Keratinocyte (primary cell): ENCODE measurements at regions not wholly inside any gene's neighbourhood (a gene's known extent, or its start where the extent isn't known, plus 50 kb on each side); places are given as distances from the start of the nearest gene placed in this dataset.

ENCODE experiments used
- DNase-seq: peaks from one replicate; pipeline ENCODE4 v3.0.0-alpha.2; 2011; ENCODE audit warnings: low read depth, missing footprints, low spot score
- FAIRE-seq: peaks from 2 replicates; lab custom pipeline; 2011; peaks lifted over from hg19 to GRCh38; lab: Jason Lieb, UNC
- H2AFZ ChIP-seq: 2 replicates; pipeline ENCODE4 v1.6.0; 2012; ENCODE audit warnings: low read length, control low read depth, inconsistent platforms; ENCODE audit not compliant: control insufficient read depth
- H3K27ac ChIP-seq: 2 replicates; pipeline ENCODE4 v1.5.1; 2011; ENCODE audit warnings: low read length; ENCODE audit not compliant: control insufficient read depth, insufficient read depth
- H3K27me3 ChIP-seq: 3 replicates; pipeline ENCODE4 v1.6.0; 2011; ENCODE audit warnings: low read length; ENCODE audit not compliant: control insufficient read depth, insufficient read depth; ENCODE audit errors: extremely low read depth
- H3K36me3 ChIP-seq, 2 experiments: 2 replicates in 1 of 2; 3 replicates in 1 of 2; pipeline ENCODE4 v1.5.1; 2011; ENCODE audit warnings: low read length in 2 of 2, mild to moderate bottlenecking in 1 of 2; ENCODE audit not compliant: control insufficient read depth in 2 of 2, insufficient read depth in 2 of 2; ENCODE audit errors: extremely low read depth in 1 of 2
- H3K4me1 ChIP-seq: 3 replicates; pipeline ENCODE4 v1.5.1; 2011; ENCODE audit warnings: low read length; ENCODE audit not compliant: control insufficient read depth, insufficient read depth; ENCODE audit errors: extremely low read depth
- H3K4me2 ChIP-seq: 3 replicates; pipeline ENCODE4 v1.6.0; 2011; ENCODE audit warnings: low read depth, low read length; ENCODE audit not compliant: control insufficient read depth, insufficient read depth; ENCODE audit errors: extremely low read depth
- H3K4me3 ChIP-seq, 3 experiments: fragments of 200-600 bp in 1 of 3; sonication (generic) in 1 of 3; 2 replicates in 2 of 3; 3 replicates in 1 of 3; pipeline ENCODE4 v1.5.1; 2011 to 2016; ENCODE audit warnings: low read length in 3 of 3, mild to moderate bottlenecking in 3 of 3, control low read depth in 2 of 3, inconsistent platforms in 1 of 3, low read depth in 1 of 3, mixed read lengths in 1 of 3, mixed run types in 1 of 3, moderate library complexity in 1 of 3; ENCODE audit not compliant: control insufficient read depth in 2 of 3, insufficient read depth in 2 of 3; ENCODE audit errors: extremely low read depth in 1 of 3
- H3K79me2 ChIP-seq: 2 replicates; pipeline ENCODE4 v1.6.0; 2012; ENCODE audit warnings: low read length; ENCODE audit not compliant: control insufficient read depth, insufficient read depth
- H3K9ac ChIP-seq: 3 replicates; pipeline ENCODE4 v1.6.0; 2011; ENCODE audit warnings: low read length; ENCODE audit not compliant: control insufficient read depth, insufficient read depth; ENCODE audit errors: extremely low read depth
- H3K9me1 ChIP-seq: 3 replicates; pipeline ENCODE4 v1.6.0; 2011; ENCODE audit warnings: low read length; ENCODE audit not compliant: control insufficient read depth, insufficient read depth; ENCODE audit errors: extremely low read depth
- H3K9me3 ChIP-seq: 2 replicates; pipeline ENCODE4 v1.5.1; 2012; ENCODE audit warnings: low read depth, low read length; ENCODE audit not compliant: control insufficient read depth
- H4K20me1 ChIP-seq: 3 replicates; pipeline ENCODE4 v1.6.0; 2011; ENCODE audit warnings: low read length; ENCODE audit not compliant: control insufficient read depth, insufficient read depth; ENCODE audit errors: extremely low read depth
- CTCF ChIP-seq, 3 experiments: IDR thresholded peaks in 1 of 3; conservative IDR thresholded peaks in 1 of 3; optimal IDR thresholded peaks in 1 of 3; 2 replicates in 2 of 3; 3 replicates in 1 of 3; pipeline versions ENCODE3 to v1.5.1; 2011; ENCODE audit warnings: low read length in 3 of 3, mild to moderate bottlenecking in 3 of 3, moderate library complexity in 2 of 3, control low read depth in 1 of 3, inconsistent platforms in 1 of 3; ENCODE audit not compliant: insufficient read depth in 2 of 3; ENCODE audit errors: extremely low read depth in 1 of 3
- EZH2 ChIP-seq: IDR thresholded peaks from one replicate; pipeline ENCODE4 v1.6.1; 2012; ENCODE audit warnings: inconsistent platforms, mild to moderate bottlenecking, low read length, moderate library complexity
- dilution Hi-C: fragments of 300-500 bp; cut with MboI; formaldehyde crosslinking; loops from one replicate; pipeline ENCODE4 v1.7.0; 2020; ENCODE audit warnings: low sequenced_read_pairs; ENCODE audit not compliant: extremely low pct_ligation_motif_present

- no peaks in the 10 kb centered on the region for H3K9me1 ChIP-seq
- no peaks in the 10 kb centered on the region for H4K20me1 ChIP-seq
- dilution Hi-C loops, result no loop called here
- no peaks in the 10 kb centered on the region for H3K36me3 ChIP-seq
- no peaks in the 10 kb centered on the region for H3K27me3 ChIP-seq
- DNase-seq (no peak), FAIRE-seq (no peak)
- no peak overlapping the region for H2AFZ ChIP-seq
- H3K27ac ChIP-seq, result no peak overlapping the region
- H3K4me1 ChIP-seq, result no peaks in the 10 kb centered on the region
- no peak for TF ChIP-seq EZH2
- TF ChIP-seq CTCF (optimal IDR thresholded peaks at IDR 0.05 in 1 of 3, IDR thresholded peaks at IDR 0.05 in 1 of 3, conservative IDR thresholded peaks at IDR 0.05 in 1 of 3; ENCODE audit: extremely low read depth in 1 of 3, insufficient read depth in 2 of 3, low read length in 3 of 3), result no peak
- no peaks in the 10 kb centered on the region for H3K79me2 ChIP-seq
- H3K9ac ChIP-seq, result no peak overlapping the region
- H3K4me2 ChIP-seq, result no peak overlapping the region
- no peaks in the 10 kb centered on the region for H3K9me3 ChIP-seq
- H3K4me3 ChIP-seq, result no peak overlapping the region
These were observed 187.7 kb downstream of the MEX3B start for GRCh38 chr15:81858136-81858535.

DNA sequence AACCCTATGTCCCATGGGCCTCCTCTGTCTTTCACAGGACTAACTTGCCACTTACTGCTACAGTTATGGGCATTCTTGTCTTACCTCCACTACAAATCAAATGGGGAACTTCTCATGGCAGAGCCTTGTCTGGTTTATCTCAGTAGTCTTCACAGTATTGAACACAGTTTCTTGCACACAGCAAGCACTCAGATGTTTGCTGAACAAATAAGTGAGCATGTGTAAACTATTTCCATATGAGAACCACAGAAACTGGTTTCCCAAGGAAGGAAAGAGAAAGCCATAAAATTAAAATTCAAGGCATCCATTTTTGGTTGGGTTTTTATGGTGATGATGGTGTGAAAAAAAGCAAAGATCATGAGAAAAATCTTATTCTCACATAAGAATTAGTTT lies 189.2 kb downstream of the MEX3B start:
- no peaks in the 10 kb centered on the region for H3K4me1 ChIP-seq
- no peak overlapping the region for H3K27ac ChIP-seq
- no peaks in the 10 kb centered on the region for H3K36me3 ChIP-seq
- no peak overlapping the region for H2AFZ ChIP-seq
- no peaks in the 10 kb centered on the region for H4K20me1 ChIP-seq
- no peak overlapping the region for H3K4me2 ChIP-seq
- dilution Hi-C loops, result no loop called here
- H3K79me2 ChIP-seq, result no peaks in the 10 kb centered on the region
- no peaks in the 10 kb centered on the region for H3K27me3 ChIP-seq
- H3K9ac ChIP-seq, result no peak overlapping the region
- H3K9me3 ChIP-seq, result no peaks in the 10 kb centered on the region
- H3K4me3 ChIP-seq, result no peak overlapping the region
- no peaks in the 10 kb centered on the region for H3K9me1 ChIP-seq
- no peak for FAIRE-seq
- TF ChIP-seq CTCF (optimal IDR thresholded peaks at IDR 0.05 in 1 of 3, IDR thresholded peaks at IDR 0.05 in 1 of 3, conservative IDR thresholded peaks at IDR 0.05 in 1 of 3; ENCODE audit: extremely low read depth in 1 of 3, insufficient read depth in 2 of 3, low read length in 3 of 3) (no peak), EZH2 (no peak)
- no peak for DNase-seq
